ENCODE measurements at regions not wholly inside any gene's neighbourhood (a gene's known extent, or its start where the extent isn't known, plus 50 kb on each side); places are given as distances from the start of the nearest gene placed in this dataset.

DNA sequence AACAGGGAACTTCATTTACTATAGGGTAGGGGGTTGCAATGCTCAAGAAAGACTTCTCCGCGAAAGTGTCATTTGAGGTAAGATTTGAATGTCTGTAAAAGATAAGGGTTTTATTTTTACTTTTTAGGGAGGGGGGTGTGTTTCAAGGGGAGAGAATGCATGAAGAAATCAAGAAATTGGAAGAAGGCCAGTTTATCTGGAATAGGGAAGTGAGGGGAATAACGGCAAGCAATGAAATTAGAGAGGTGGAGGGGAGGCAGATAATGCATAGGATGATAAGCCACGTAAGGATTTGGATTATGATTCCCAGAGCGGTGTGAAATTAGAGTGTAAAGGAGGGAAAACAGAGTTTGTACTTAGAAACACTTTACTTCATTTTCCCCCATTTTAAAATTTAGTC, 63.0 kb upstream of the MB21D2 start:
- no peak for TF ChIP-seq POLR2A (IDR thresholded peaks at IDR 0.05)
- TF ChIP-seq, protein P1, sequence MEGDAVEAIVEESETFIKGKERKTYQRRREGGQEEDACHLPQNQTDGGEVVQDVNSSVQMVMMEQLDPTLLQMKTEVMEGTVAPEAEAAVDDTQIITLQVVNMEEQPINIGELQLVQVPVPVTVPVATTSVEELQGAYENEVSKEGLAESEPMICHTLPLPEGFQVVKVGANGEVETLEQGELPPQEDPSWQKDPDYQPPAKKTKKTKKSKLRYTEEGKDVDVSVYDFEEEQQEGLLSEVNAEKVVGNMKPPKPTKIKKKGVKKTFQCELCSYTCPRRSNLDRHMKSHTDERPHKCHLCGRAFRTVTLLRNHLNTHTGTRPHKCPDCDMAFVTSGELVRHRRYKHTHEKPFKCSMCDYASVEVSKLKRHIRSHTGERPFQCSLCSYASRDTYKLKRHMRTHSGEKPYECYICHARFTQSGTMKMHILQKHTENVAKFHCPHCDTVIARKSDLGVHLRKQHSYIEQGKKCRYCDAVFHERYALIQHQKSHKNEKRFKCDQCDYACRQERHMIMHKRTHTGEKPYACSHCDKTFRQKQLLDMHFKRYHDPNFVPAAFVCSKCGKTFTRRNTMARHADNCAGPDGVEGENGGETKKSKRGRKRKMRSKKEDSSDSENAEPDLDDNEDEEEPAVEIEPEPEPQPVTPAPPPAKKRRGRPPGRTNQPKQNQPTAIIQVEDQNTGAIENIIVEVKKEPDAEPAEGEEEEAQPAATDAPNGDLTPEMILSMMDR (IDR thresholded peaks at IDR 0.05) = no peak
